Heart right ventricle (tissue), 16 donors: ENCODE measurements at regions not wholly inside any gene's neighbourhood (a gene's known extent, or its start where the extent isn't known, plus 50 kb on each side); places are given as distances from the start of the nearest gene placed in this dataset.

Experiments used
- ATAC-seq, 8 donors: fragments of 200-7000 bp; cut with Tn5 transposase; one replicate each; pipeline ENCODE4 v1.9.1; 2020; ENCODE audit warnings: mild to moderate bottlenecking in 8 of 8, moderate library complexity in 8 of 8, moderate number of reproducible peaks in 1 of 8
- DNase-seq, 2 donors: peaks; one replicate each; pipeline ENCODE4 v3.0.0-alpha.2; 2020
- H3K27ac ChIP-seq, 10 donors: fragments of 200-600 bp; sonication (generic) in 2 of 10; one replicate each; pipeline versions ENCODE4 v1.5.0 to v1.8.0; 2020 to 2022; ENCODE audit warnings: mild to moderate bottlenecking in 3 of 10
- H3K27me3 ChIP-seq, 7 donors: fragments of 200-600 bp; one replicate each; pipeline ENCODE4 v1.8.0; 2021 to 2022; ENCODE audit warnings: mild to moderate bottlenecking in 2 of 7
- H3K36me3 ChIP-seq, 9 donors: fragments of 200-600 bp; sonication (generic) in 1 of 9; one replicate each; pipeline versions ENCODE4 v1.5.0 to v1.8.0; 2020 to 2022; ENCODE audit warnings: mild to moderate bottlenecking in 2 of 9
- H3K4me1 ChIP-seq, 9 donors: fragments of 200-600 bp; sonication (generic) in 1 of 9; one replicate each; pipeline versions ENCODE4 v1.5.0 to v1.8.0; 2020 to 2022; ENCODE audit warnings: mild to moderate bottlenecking in 4 of 9
- H3K4me3 ChIP-seq, 10 donors: fragments of 200-600 bp; sonication (generic) in 2 of 10; one replicate each; pipeline versions ENCODE4 v1.5.0 to v1.8.0; 2020 to 2022; ENCODE audit warnings: mild to moderate bottlenecking in 7 of 10, moderate library complexity in 2 of 10
- H3K9me3 ChIP-seq, 11 donors: fragments of 200-600 bp in 10 of 11; sonication (generic) in 2 of 11; one replicate each; pipeline versions ENCODE4 v1.5.0 to v1.8.0; 2013 to 2022; ENCODE audit warnings: mild to moderate bottlenecking in 2 of 11, control low read depth in 1 of 11, moderate library complexity in 1 of 11
- CTCF ChIP-seq, 9 donors: fragments of 200-600 bp; sonication (generic) in 2 of 9; IDR thresholded peaks; one replicate each; pipeline versions ENCODE4 v1.5.0 to v1.8.0; 2021 to 2022; ENCODE audit warnings: antibody characterized with exemption in 9 of 9, mild to moderate bottlenecking in 5 of 9, moderate library complexity in 1 of 9
- WGBS, 2 donors: extraction: QIAGEN DNeasy Blood & Tissue Kit; methylation state at CpG; one replicate each; pipeline ENCODE4 v1.1.7; 2013; ENCODE audit warnings: inconsistent platforms in 1 of 2; 5-methylcytosine and 5-hydroxymethylcytosine counted together
- intact Hi-C, 10 donors: fragments of 100-400 bp; cut with DNase I; formaldehyde crosslinking; loops; one replicate each; pipeline versions ENCODE4 v1.11.1 to v1.14.2; 2022
- donor health status: Arrhythmogenic right ventricular cardiomyopathy.
- donor health status: ischemic (EF 13 %, LVEDD 7.1; RV severe dilation, severe dysfunction).
- donor health status: healthy with polysubstance abuse.
- donor health status: DM: no; HTN: yes; CAD: no.
- donor health status: DM: no; HTN: no; CAD: no.
- donor health status: ischemic (EF 25% LVEDD 6.9; RV normal size, moderate dysfunction).
- donor health status: ischemic (EF 25% LVEDD 5.7; RV mildly dilated, moderate dysfunction).
- donor health status: healthy.
- donor health status: DM: yes; HTN: yes; CAD: no.
- donor health status: Ischemic cardiomyopathy.
- donor health status: ischemic (EF 35%, LVEDD 5.7; RV mildly dilated, moderate dysfunction).
- donor health status: nonischemic (EF 11% LVEDD 7.7; RV severe dilation, severe dysfunction).
- donor health status: DM: yes; HTN: yes; CAD: no.
- donor health status: PGD.
- donor health status: ischemic (EF 29% LVEDD 5.4; RV normal size, mild dysfunction).
- donor health status: nonischemic (EF 23%, LVEDD 6.1; RV moderate dilation, normal function).

- DNase-seq (no peak), ATAC-seq (no peak)
- Histone ChIP-seq H3K27ac (no peak overlapping the region), H3K27me3 (no peaks in the 10 kb centered on the region), H3K4me3 (no peak overlapping the region), H3K4me1 (no peaks in the 10 kb centered on the region), H3K9me3 (peaks cover 0 to 22% (median 0%) of the 10 kb centered on the region in 11 donors), H3K36me3 (no peaks in the 10 kb centered on the region)
- WGBS, 2 donors: 94 to 95% methylated on average over 8 of the region's 8 CpGs
- intact Hi-C loops: no loop called here
- no peak for TF ChIP-seq CTCF (IDR thresholded peaks at IDR 0.05)
Observed at GRCh38 chr21:22263890-22264289, 1265.7 kb downstream of the NCAM2 start.

GRCh38 chr21:22277341-22277740, 1279.1 kb downstream of the NCAM2 start:
- DNase-seq (no peak), ATAC-seq (no peak)
- H3K4me3 ChIP-seq: no peak overlapping the region
- H3K9me3 ChIP-seq: peaks cover 0 to 10% (median 0%) of the 10 kb centered on the region in 11 donors
- no peak for TF ChIP-seq CTCF (IDR thresholded peaks at IDR 0.05)
- intact Hi-C loops: no loop called here
- 72 to 79% methylated on average over 2 of the region's 2 CpGs for WGBS, 2 donors
- no peaks in the 10 kb centered on the region for H3K27me3 ChIP-seq
- no peaks in the 10 kb centered on the region for H3K4me1 ChIP-seq
- no peaks in the 10 kb centered on the region for H3K36me3 ChIP-seq
- H3K27ac ChIP-seq: no peak overlapping the region

DNA sequence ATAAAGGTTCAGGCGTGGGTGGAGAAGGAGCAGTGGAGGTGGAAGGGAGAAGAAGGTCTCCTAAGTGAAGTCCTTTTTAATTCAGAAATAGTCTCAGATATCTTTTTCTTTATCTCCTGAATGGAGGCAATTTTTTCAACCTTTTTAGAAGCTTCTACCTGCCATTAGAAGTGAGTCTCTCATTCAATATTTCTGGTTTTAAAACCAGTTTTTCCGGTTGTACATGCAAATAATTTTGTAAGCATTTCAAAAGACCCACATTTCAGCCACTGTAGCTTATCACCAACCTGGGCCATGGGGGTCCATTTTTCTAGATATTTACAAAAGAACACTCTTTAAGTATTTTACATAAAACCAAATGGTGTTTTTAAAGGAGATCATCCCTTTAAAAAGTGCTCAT, 1280.2 kb downstream of the NCAM2 start:
- no peaks in the 10 kb centered on the region for H3K36me3 ChIP-seq
- H3K9me3 ChIP-seq: peaks cover 0 to 7% (median 0%) of the 10 kb centered on the region in 11 donors
- ATAC-seq (no peak), DNase-seq (no peak)
- no peak overlapping the region for H3K27ac ChIP-seq
- H3K27me3 ChIP-seq: no peaks in the 10 kb centered on the region
- intact Hi-C loops: no loop called here
- no peak overlapping the region for H3K4me3 ChIP-seq
- H3K4me1 ChIP-seq: no peaks in the 10 kb centered on the region
- WGBS, 2 donors: 71 to 73% methylated on average over 2 of the region's 2 CpGs
- TF ChIP-seq CTCF (IDR thresholded peaks at IDR 0.05): no peak

GRCh38 chr21:22280851-22281250, 1282.6 kb downstream of the NCAM2 start:
- no peak for TF ChIP-seq CTCF (IDR thresholded peaks at IDR 0.05)
- DNase-seq: no peak
- intact Hi-C loops: loop anchor here in 1 of 10 donors (2.0 kb wide), 1 partner anchor 14 kb away; no protein-coding TSS in a partner anchor
- Histone ChIP-seq H3K9me3 (peaks cover 0 to 1% (median 0%) of the 10 kb centered on the region in 11 donors), H3K27me3 (no peaks in the 10 kb centered on the region), H3K4me1 (no peaks in the 10 kb centered on the region), H3K36me3 (no peaks in the 10 kb centered on the region), H3K4me3 (no peak overlapping the region), H3K27ac (no peak overlapping the region)
- no peak for ATAC-seq
- WGBS, 2 donors: 57 to 63% methylated on average over 2 of the region's 2 CpGs
